HG02943 (cell line): ENCODE measurements at regions not wholly inside any gene's neighbourhood (a gene's known extent, or its start where the extent isn't known, plus 50 kb on each side); places are given as distances from the start of the nearest gene placed in this dataset.

Experiments
- ATAC-seq: cut with Tn5 transposase; IDR thresholded peaks from one replicate; pipeline ENCODE4 v1.9.1; 2021; ENCODE audit warnings: mild to moderate bottlenecking, low read depth, moderate library complexity; ENCODE audit not compliant: unreplicated experiment

DNA sequence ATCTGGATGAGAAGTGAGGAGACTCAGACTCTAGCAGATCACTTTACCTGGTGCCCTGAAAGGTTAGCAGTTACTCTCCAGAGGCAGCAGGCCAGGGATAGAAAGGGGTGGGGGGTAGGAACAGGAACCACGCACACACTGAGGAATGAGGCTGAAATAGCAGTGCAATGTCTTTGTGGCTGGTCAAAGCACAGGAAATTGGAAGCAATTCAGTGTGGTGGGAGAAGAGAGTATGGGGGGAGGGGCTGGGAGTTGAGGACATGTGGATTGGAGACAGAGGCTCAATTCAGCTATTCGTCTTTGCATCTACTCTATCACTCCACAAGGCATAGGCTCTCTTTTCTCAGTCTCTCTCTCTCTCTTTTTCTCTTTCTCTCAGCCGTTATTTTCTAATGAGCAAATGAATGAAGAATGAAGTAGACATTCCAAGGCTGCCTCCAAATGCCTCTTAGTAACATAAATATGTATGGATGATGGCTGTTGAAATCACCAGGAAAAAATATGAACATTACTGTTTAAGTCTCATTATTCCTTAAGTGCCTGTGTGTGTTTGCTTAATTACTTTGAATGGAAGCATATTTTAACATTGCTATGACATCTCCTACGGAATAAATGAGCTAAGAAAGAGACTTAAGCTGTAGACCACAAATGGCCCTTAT is 979.4 kb downstream of the TSN start:
- ATAC-seq, result no peak

DNA sequence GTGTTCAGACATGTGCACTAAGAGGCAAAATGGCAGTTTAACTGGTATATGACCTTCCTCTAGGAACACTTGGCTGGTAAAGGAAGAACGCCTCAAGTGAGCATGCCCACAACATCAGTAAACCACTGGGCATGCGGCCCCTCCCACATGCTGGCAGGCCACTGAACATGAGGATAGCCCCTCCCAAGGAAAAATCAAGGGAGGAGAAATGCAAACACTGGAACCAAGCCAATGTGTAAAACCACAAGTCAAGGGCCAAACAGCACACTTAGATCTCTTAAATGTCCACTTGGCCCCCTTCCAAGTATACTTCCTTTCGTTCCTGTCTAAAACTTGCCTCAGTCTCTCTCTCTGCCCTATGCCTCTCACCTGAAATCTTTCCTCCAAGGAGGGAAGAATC is 980.8 kb downstream of the TSN start:
- no peak for ATAC-seq

DNA sequence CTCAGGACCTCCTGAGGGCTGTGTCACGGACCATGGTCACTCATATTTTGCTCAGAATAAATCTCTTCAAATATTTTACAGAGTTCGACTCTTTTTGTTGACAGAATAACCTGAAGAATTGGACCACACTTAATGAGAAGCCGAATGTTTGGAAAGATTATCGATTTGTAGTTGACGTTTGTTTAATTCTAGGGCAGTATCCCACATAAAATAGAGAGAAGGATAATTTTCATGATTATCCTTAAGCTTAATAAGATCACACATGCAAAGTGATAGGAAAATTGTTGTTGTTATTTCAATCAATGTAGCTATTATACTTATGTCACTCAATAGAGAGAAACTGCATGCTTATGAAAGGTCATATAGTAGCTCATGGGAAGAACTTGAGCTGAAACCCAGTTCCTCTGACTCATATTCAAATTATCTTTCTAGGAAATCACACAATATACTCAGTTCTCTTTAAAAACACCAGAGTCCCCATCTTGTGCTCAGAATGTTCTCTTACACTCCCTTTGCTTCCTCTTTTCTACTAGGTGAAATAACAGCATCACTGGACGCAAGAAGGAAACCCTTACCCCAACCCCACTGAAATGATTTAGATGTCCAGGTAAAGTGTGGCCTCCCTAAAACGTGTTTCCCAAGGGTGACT is 982.1 kb downstream of the TSN start:
- peak; percentile 68 for ATAC-seq

GRCh38 chr2:122739732-122740593 is 984.5 kb downstream of the TSN start:
- ATAC-seq, result no peak

DNA sequence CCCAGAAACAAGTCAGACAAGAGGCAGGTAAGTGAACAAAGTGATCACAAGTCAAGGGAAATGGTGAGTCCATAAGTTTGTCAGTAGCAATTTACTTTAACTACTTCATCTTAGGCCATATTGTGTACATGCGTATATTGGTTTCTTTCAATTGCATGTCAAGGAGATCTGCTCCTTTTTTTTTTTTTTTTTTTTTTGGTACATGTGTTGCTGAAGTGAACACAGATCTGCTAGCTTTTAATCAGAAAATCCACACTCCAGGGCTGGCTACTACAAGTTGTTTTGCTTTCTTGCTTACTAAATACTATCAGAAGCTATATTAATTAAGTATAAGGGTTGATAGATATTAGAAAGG is 985.1 kb downstream of the TSN start:
- ATAC-seq, result no peak

DNA sequence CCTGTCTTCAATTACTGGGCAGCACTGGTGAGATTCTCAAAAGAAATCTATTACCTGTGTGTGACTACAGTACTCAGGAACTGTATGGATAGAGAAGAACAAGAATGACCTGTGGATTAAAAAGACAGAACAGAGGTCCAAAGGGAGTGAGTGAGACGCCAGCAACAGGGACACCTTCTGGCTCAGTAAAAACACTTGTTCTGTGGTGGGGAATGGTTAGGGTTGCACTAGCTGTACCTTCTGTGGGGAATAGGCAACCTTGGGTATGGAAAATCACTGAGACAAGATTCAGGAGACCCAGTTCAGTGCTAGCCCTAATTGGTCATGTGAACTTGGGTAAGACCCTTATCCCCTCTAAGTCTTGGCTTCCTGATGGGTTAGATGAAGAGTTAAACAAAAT is 986.0 kb downstream of the TSN start:
- ATAC-seq, result no peak

DNA sequence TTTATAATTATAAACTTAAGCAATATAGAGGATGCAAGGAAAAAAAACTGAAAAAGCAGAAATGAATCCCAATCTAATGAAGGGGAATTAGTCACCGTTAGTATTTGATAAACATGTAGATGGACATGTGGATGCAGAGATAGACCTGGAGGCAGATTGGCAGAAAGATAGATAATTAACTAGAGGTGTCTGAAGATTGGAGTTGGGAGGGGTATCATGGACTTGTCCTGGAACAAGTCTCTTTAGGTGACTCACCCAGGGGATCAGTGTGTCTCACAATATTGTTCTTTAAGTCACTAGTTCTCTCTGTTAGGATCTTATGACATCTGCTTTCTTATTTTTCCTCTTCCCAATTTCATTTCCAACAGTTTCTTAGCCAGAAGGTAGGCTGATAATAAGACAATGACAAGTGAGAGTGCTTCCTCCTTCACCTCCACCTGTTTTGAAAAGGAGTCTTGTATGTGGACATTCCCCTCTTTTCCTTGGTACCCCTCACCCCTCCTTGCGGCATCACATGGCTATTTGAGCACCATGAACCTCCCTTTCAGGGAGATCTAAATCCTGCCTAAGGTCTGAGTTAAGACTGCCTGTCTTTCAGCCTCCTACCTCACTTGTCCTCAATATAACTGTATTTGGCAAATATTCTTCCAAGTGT is 987.7 kb downstream of the TSN start:
- ATAC-seq, result no peak

DNA sequence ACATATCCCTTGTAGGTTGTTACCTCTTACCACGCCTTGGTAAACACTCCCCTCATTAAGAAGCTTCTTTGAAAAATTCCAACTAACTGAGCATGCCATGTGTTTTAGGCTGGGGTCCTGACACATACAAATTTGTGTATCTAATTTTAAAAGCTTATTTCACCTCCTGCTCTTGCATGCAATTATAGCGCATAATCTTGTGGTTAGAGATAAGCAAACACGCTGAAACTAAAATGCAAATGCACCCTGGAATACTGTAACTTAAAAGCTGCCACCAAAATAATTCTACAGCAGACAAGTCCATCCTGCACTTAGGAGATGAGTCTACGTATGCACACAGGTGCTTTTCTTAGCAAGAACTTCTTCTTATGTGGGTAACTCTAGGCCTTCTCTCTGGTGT is 990.2 kb downstream of the TSN start:
- no peak for ATAC-seq

- no peak for ATAC-seq
These were observed 992.2 kb downstream of the TSN start for GRCh38 chr2:122747670-122748069.

- no peak for ATAC-seq
These were observed 993.1 kb downstream of the TSN start for GRCh38 chr2:122748552-122749011.

DNA sequence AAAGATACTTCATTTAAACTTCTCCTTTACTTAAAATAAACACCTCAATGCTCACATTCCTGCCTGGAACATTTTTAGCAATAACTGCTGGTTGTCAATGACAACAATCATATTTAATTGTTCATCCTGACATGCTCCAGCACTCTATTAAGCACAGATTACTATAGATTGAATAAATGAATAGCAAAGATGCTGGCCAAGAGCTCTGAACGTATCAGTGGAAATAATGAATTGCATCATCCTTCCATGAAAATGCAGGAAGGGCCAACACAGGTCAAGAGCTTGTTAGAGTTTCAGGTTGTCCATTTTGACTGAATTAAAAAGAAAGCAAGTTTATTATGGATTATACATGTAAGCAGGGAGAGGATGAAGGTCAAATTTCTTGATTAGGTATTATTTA is 994.0 kb downstream of the TSN start:
- ATAC-seq, result no peak

DNA sequence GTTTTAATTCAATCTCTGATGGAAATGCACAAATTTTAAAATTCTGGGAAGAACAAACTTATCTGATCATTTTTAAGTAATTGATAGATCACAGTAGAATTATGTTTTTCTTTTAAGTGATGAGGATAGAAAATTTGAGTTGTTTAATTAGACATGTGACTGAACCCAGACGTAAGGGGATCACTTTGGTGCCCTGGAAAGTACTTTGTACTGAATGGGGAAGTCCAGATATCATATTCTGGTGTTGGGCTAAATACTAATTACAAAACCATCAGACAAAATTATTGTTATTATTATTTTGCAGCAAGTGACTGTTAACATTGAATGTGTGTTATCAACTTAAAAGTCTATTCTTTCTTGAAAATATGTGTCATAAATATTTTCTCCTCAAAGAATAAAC is 994.6 kb downstream of the TSN start:
- ATAC-seq, result no peak

- ATAC-seq, result no peak
These were observed 995.4 kb downstream of the TSN start for GRCh38 chr2:122750808-122751207.

DNA sequence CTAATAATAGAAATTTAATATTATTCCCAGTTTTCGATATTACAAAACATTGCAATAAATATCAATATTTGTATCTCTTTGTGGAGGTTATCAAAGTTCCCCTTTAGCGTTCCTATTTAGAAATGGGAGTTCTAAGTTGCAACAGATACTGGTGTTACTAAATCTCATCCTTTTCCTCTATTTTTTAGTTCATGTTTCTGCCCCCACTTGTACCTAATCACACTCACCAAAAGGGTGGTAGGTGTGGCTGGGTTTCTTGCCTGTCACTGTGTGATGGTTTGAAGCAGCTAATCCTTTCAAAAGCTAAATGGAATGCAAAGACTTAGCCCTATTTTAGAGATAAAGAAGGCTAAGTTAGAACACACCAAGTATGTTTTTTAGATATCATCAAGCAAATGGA is 997.9 kb downstream of the TSN start:
- ATAC-seq, result no peak

- ATAC-seq, result no peak
These were observed 999.1 kb downstream of the TSN start for GRCh38 chr2:122754561-122754960.

DNA sequence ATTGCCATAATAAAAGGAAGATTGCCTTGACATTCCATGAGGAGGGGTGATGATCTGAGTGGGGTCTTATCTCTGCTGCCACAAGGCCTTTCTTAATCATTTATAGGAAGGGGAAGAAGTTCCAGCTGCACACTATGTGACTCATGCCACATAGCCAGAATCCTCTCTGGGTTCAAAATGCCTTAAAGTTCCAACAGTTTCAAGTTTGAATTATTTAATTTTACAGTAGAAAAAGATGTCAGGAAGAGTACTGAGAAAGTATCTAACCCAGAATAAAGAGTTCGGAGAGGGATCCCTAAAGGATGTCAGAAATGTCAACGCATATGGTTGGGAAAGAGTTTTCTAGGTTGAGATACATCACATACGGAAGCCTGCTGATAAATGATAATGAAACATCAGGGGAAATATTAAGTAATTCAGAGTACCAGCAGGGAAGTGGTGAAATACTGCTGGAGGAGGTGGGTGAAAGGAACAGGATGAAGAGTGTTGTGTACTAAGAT is 999.9 kb downstream of the TSN start:
- no peak for ATAC-seq

GRCh38 chr2:122758967-122759366 is 1003.5 kb downstream of the TSN start:
- no peak for ATAC-seq

GRCh38 chr2:122764014-122764413 is 1008.6 kb downstream of the TSN start:
- no peak for ATAC-seq

DNA sequence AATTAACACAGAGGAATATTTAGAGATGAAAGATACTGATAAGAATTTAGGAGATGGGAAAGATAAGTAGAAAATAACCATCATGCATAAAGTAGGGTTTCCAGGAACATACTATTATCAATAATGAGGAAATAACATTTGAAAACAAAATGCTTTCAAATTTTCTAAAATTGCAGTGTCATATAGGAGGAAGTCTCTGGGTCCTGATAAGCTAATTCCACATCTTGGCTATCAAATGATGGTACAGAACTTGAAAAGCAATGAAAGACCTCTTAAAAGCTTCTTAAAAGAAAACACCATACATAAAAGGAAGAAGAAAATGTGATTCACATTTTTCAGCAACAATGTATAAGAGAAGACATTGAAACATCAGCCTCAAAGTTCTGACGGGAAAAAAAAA is 1024.8 kb downstream of the TSN start:
- no peak for ATAC-seq

GRCh38 chr2:122794100-122794499 is 1038.6 kb downstream of the TSN start:
- no peak for ATAC-seq

- ATAC-seq, result no peak
These were observed 1040.3 kb downstream of the TSN start for GRCh38 chr2:122795763-122796162.
